Astrocyte (in vitro differentiated cells and primary cell): ENCODE measurements at regions not wholly inside any gene's neighbourhood (a gene's known extent, or its start where the extent isn't known, plus 50 kb on each side); places are given as distances from the start of the nearest gene placed in this dataset.

Experiments used
- DNase-seq: peaks from one replicate; pipeline ENCODE4 v3.0.0-alpha.2; 2010; ENCODE audit warnings: low read depth
- FAIRE-seq: peaks from 2 replicates; lab custom pipeline; 2011; peaks lifted over from hg19 to GRCh38; lab: Jason Lieb, UNC
- H2AFZ ChIP-seq: 2 replicates; pipeline ENCODE4 v1.6.0; 2012; ENCODE audit warnings: low read depth, low read length, inconsistent platforms
- H3K27ac ChIP-seq: 2 replicates; pipeline ENCODE4 v1.5.1; 2011; ENCODE audit warnings: low read depth, low read length, inconsistent platforms
- H3K27me3 ChIP-seq: 2 replicates; pipeline ENCODE4 v1.6.0; 2011; ENCODE audit warnings: low read length, inconsistent platforms; ENCODE audit not compliant: insufficient read depth
- H3K36me3 ChIP-seq: 2 replicates; pipeline ENCODE4 v1.5.1; 2011; ENCODE audit warnings: low read length, inconsistent platforms; ENCODE audit not compliant: insufficient read depth
- H3K4me1 ChIP-seq: 2 replicates; pipeline ENCODE4 v1.5.1; 2011; ENCODE audit warnings: low read length, inconsistent platforms; ENCODE audit not compliant: insufficient read depth
- H3K4me2 ChIP-seq: 2 replicates; pipeline ENCODE4 v1.6.0; 2012; ENCODE audit warnings: low read length, inconsistent platforms
- H3K4me3 ChIP-seq: 2 replicates; pipeline ENCODE4 v1.5.1; 2011; ENCODE audit warnings: low read depth, mild to moderate bottlenecking, low read length, inconsistent platforms; ENCODE audit not compliant: insufficient read depth
- H3K79me2 ChIP-seq: 2 replicates; pipeline ENCODE4 v1.6.0; 2012; ENCODE audit warnings: mild to moderate bottlenecking, low read length, inconsistent platforms; ENCODE audit not compliant: insufficient read depth
- H3K9ac ChIP-seq: 2 replicates; pipeline ENCODE4 v1.6.0; 2012; ENCODE audit warnings: mild to moderate bottlenecking, low read length, inconsistent platforms
- H3K9me3 ChIP-seq: 2 replicates; pipeline ENCODE4 v1.5.1; 2012; ENCODE audit warnings: low read depth, mild to moderate bottlenecking, low read length, inconsistent platforms; ENCODE audit not compliant: insufficient read depth
- H4K20me1 ChIP-seq: 2 replicates; pipeline ENCODE4 v1.6.0; 2012; ENCODE audit warnings: low read length, inconsistent platforms; ENCODE audit not compliant: insufficient read depth
- H3K27ac Mint-ChIP-seq: one replicate; pipeline ENCODE4 v1.8.0; 2021; ENCODE audit warnings: mild to moderate bottlenecking, mixed read lengths; ENCODE audit not compliant: unreplicated experiment
- H3K27me3 Mint-ChIP-seq: one replicate; pipeline ENCODE4 v1.8.0; 2021; ENCODE audit warnings: low read depth, mixed read lengths; ENCODE audit not compliant: unreplicated experiment
- H3K36me3 Mint-ChIP-seq: one replicate; pipeline ENCODE4 v1.8.0; 2021; ENCODE audit warnings: low read depth, mixed read lengths; ENCODE audit not compliant: unreplicated experiment
- H3K4me1 Mint-ChIP-seq: one replicate; pipeline ENCODE4 v1.8.0; 2021; ENCODE audit warnings: low read depth, mixed read lengths; ENCODE audit not compliant: unreplicated experiment
- H3K4me3 Mint-ChIP-seq: one replicate; pipeline ENCODE4 v1.8.0; 2021; ENCODE audit warnings: mild to moderate bottlenecking, moderate library complexity, mixed read lengths; ENCODE audit not compliant: unreplicated experiment
- H3K9me3 Mint-ChIP-seq: one replicate; pipeline ENCODE4 v1.8.0; 2021; ENCODE audit warnings: mild to moderate bottlenecking, mixed read lengths; ENCODE audit not compliant: unreplicated experiment
- EZH2 ChIP-seq: IDR thresholded peaks from 2 replicates; pipeline ENCODE4 v1.6.1; 2012; ENCODE audit warnings: mild to moderate bottlenecking, low read length, inconsistent platforms; ENCODE audit not compliant: insufficient read depth
- TF ChIP-seq, protein P1 (sequence below): IDR thresholded peaks from 2 replicates; pipeline ENCODE4 v1.5.1; 2011; ENCODE audit warnings: low read depth, mild to moderate bottlenecking, inconsistent platforms, low read length, moderate library complexity; ENCODE audit not compliant: insufficient read depth

DNA sequence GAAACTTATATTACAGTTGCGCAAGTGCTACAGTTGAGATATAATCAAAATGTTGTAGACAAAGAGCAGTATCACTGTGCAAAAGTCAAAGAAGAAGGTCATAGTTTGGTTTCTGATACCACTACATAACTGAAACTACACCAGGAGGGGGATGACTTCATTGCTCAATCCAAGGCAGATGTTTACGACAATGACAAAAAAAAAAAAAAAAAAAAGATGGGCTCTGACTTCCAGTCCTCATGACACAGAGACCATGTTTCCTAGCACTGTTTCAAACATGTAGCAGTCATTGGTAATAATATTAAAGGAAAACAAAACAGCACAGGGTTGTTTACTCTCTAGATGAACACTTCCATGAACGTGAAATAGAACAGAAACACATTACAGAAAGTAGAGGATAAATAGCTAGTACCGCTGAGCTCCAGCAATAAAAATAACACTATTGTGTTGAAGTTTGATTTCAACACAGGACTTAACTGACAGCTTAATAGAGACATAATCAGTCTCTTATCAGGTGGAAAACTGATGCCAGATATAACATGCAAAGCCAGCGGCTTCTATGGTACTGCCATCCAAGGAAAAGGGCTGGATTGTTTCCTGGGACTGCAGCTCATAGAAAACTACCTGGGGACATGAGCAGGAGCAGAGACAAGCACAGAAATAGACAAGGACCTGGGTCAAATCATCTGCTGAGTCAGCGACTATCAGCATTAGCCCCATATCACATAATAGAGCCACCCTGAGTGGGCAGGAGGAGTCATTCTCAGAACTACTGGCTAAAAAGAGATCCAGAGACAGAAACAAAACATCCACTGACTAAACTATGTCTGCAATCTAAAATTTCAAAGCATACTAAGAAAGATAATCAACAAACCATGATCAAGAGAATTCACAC lies 463.6 kb upstream of the SOX9 start:
- no peak for TF ChIP-seq EZH2
- TF ChIP-seq, protein P1, sequence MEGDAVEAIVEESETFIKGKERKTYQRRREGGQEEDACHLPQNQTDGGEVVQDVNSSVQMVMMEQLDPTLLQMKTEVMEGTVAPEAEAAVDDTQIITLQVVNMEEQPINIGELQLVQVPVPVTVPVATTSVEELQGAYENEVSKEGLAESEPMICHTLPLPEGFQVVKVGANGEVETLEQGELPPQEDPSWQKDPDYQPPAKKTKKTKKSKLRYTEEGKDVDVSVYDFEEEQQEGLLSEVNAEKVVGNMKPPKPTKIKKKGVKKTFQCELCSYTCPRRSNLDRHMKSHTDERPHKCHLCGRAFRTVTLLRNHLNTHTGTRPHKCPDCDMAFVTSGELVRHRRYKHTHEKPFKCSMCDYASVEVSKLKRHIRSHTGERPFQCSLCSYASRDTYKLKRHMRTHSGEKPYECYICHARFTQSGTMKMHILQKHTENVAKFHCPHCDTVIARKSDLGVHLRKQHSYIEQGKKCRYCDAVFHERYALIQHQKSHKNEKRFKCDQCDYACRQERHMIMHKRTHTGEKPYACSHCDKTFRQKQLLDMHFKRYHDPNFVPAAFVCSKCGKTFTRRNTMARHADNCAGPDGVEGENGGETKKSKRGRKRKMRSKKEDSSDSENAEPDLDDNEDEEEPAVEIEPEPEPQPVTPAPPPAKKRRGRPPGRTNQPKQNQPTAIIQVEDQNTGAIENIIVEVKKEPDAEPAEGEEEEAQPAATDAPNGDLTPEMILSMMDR, result no peak
- no peak overlapping the region for H3K4me3 Mint-ChIP-seq

DNA sequence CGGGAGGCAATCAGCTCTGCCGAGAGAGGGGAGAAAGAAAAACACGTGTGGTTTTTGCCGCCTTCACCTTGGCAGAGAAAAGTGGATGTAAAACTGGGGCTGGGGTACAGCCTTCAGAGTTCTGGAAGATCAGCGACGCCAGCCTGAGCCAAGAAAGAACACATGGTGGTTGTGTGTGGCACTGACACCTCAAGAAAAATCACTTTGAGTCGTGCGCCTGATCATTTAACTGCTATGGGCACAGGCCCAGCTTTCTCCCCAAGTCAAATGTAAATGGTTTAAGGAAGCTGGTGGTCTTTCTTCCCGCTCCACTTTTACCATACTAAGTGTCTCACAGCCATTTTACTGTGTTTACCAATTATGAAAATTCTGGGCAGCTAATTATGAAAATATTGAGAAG lies 461.8 kb upstream of the SOX9 start:
- H2AFZ ChIP-seq, result no peak overlapping the region
- no peak overlapping the region for H3K4me3 ChIP-seq
- no peak overlapping the region for H3K27ac ChIP-seq
- TF ChIP-seq, protein P1, result no peak
- no peak for TF ChIP-seq EZH2
- H3K4me1 Mint-ChIP-seq, result no peaks in the 10 kb centered on the region
- H3K79me2 ChIP-seq, result no peaks in the 10 kb centered on the region
- H3K9me3 Mint-ChIP-seq, result peaks cover 4% of the 10 kb centered on the region
- DNase-seq (no peak), FAIRE-seq (no peak)
- no peak overlapping the region for H3K4me2 ChIP-seq
- H3K27me3 ChIP-seq, result no peaks in the 10 kb centered on the region
- no peaks in the 10 kb centered on the region for H3K4me1 ChIP-seq
- no peaks in the 10 kb centered on the region for H3K27me3 Mint-ChIP-seq
- no peak overlapping the region for H3K4me3 Mint-ChIP-seq
- H4K20me1 ChIP-seq, result no peaks in the 10 kb centered on the region
- H3K9ac ChIP-seq, result no peak overlapping the region
- no peaks in the 10 kb centered on the region for H3K9me3 ChIP-seq
- H3K36me3 Mint-ChIP-seq, result no peaks in the 10 kb centered on the region
- H3K27ac Mint-ChIP-seq, result no peak overlapping the region
- H3K36me3 ChIP-seq, result no peaks in the 10 kb centered on the region

More for the DNA sequence above, 463.6 kb upstream of the SOX9 start:
- DNase-seq, result no peak
- Histone ChIP-seq H3K79me2 (no peaks in the 10 kb centered on the region), H3K4me1 (no peaks in the 10 kb centered on the region), H3K9ac (no peak overlapping the region), H2AFZ (no peak overlapping the region), H4K20me1 (no peaks in the 10 kb centered on the region), H3K27ac (no peak overlapping the region), H3K4me2 (no peak overlapping the region), H3K27me3 (no peaks in the 10 kb centered on the region), H3K9me3 (no peaks in the 10 kb centered on the region), H3K36me3 (no peaks in the 10 kb centered on the region), H3K4me3 (no peak overlapping the region)
- Mint-ChIP-seq H3K27me3 (no peaks in the 10 kb centered on the region), H3K9me3 (peaks cover 4% of the 10 kb centered on the region), H3K36me3 (no peaks in the 10 kb centered on the region), H3K4me1 (no peaks in the 10 kb centered on the region), H3K27ac (no peak overlapping the region)
- no peak for FAIRE-seq

DNA sequence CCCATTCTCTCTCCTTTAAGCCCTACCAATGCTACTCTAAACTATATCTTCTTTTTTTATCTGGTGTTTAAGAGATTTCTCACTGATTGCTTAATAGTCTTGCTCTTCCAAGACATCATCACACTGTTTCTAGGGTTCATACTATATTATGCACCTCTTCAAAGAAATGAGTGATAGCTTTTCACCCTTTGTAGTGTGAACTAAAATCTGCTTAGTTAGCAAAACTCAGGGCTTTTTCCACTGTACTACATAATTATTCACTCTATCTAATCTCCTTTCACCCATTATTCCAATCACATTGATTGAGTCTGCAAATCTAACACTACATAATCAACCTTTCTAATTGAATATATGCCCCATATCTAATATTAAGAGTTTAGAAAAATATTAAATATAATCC lies 456.0 kb upstream of the SOX9 start:
- Histone ChIP-seq H3K4me1 (no peaks in the 10 kb centered on the region), H3K9me3 (no peaks in the 10 kb centered on the region), H4K20me1 (no peaks in the 10 kb centered on the region), H3K27ac (no peak overlapping the region), H3K27me3 (no peaks in the 10 kb centered on the region), H3K9ac (no peak overlapping the region), H3K4me2 (no peak overlapping the region), H3K36me3 (no peaks in the 10 kb centered on the region), H3K4me3 (no peak overlapping the region), H3K79me2 (no peaks in the 10 kb centered on the region), H2AFZ (no peak overlapping the region)
- DNase-seq, result no peak
- Mint-ChIP-seq H3K36me3 (no peaks in the 10 kb centered on the region), H3K4me3 (no peak overlapping the region), H3K4me1 (no peaks in the 10 kb centered on the region), H3K9me3 (no peaks in the 10 kb centered on the region), H3K27me3 (no peaks in the 10 kb centered on the region), H3K27ac (no peak overlapping the region)
- TF ChIP-seq EZH2, result no peak
- TF ChIP-seq, protein P1, result no peak
- FAIRE-seq, result no peak
